ENCODE measurements at regions not wholly inside any gene's neighbourhood (a gene's known extent, or its start where the extent isn't known, plus 50 kb on each side); places are given as distances from the start of the nearest gene placed in this dataset.
A peak's percentile ranks its signal among the peaks of the same experiment; 100 is the strongest.

DNA sequence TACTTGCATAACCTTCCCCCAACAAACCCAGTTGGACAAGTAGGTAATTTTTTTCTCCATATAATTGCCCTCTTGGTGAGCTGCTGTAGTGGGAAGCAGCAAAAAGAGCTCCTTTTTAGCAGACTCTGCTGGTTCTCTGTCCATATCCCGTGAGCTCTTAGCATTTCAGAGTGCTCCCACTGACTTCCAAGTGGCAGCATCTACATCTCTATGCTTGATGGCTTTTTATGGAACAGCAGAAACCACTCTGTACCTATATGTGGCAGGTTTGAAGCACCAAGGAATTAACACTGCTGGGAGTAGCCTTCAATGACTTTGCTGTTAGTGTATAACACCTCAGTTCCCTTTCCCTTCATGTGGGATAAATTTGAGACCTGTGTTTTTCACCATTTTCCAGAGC lies 168.4 kb upstream of the NHS start:
- no peak for DNase-seq

GRCh38 chrX:17214962-17215361 lies 160.0 kb upstream of the NHS start:
- no peak for DNase-seq

DNA sequence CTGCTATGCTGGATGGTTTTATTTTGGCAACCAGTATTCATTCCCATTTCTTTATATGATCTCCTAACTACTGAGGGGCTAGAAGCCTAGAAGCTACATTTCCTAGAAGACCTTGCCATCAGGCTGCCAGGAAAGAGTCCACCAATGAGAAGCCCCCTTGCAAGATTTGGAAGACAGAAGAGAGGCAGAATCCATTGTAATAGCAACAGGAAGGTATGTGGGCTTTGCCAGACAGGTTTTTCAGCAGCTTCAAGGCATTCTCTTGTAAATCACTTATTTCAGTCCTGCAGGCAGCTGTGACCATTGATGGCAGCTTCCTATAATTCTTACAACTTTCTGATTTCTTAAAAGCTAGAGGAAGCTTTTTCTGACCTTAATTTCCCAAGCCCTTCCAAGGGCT lies 148.3 kb upstream of the NHS start:
- DNase-seq, result no peak

- no peak for DNase-seq
These were observed 137.9 kb upstream of the NHS start for GRCh38 chrX:17237146-17237545.

- peak in 23 of 56 donors; percentile 0 to 63 (median 1) for DNase-seq
These were observed 132.5 kb upstream of the NHS start for GRCh38 chrX:17242470-17242869.

DNA sequence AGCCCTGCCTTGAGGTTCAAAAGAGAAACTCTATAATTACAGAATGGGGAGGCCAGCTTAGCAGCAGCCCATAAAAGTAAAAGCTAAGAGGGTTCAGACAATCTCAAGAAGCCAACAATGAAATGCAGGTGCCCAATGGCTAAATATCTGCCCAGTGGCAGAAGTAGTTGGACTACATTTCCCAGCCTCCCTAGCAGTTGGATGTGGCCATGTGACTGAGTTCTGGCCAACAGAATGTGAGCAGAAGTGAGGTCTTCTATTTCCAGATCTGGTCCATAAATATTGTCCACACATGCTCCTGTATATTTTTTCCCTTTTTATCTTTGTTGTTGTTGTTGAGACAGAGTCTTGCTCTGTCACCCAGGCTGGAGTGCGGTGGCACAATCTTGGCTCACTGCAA lies 127.9 kb upstream of the NHS start:
- DNase-seq, result no peak

DNA sequence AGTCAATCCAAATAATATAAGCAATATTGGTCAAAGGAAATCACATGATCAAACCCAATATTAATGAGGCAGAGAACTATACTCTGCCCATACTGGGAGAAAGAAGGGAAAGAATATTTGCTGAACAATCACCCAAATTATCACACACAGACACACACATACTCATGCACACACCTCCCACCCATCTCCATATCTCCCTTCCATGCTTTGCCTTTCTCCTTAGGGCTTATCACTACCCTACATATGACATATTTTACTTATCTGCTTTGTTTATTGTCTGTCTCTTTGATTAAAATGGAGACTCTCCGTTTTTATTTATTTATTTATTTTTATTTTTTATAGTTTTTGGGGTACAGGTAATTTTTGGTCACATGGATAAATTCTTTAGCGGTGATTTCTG lies 112.9 kb upstream of the NHS start:
- DNase-seq, result no peak

GRCh38 chrX:17266136-17266535 lies 108.9 kb upstream of the NHS start:
- DNase-seq, result no peak

GRCh38 chrX:17278961-17279360 lies 96.0 kb upstream of the NHS start:
- DNase-seq, result no peak

GRCh38 chrX:17285983-17286382 lies 89.0 kb upstream of the NHS start:
- DNase-seq, result no peak

DNA sequence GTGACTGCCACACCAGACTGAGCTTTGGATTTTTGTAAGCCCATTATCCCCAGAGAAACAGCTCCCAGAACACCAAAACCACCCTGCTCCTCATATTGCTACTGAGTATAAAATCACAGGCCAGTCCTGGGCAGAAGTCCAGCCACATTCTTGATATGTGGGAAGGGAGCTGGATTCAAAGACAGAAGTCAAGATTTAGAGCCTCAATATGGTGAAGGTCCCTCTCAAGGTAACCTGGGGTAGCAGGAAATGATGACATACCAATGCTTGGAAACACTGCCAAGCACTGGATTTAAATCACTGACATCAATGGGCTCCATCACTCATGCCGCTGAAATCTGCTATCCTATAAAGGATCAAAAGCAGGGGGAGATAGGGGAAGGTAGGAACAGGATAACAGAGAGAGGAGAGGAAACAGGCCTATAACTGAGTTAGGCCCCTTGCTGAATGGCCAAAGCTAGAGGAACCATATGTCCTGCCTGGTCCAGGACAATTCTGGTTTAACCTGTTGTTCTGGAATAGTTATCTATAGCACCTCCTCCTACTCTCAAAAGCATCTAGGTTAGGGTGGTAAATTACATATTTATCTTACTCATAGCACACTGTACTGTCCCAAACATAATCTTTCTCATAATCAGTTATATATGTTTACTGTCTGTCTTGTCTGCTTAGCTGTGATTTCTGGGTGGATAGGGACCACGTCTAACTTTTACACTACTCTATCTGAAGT lies 83.7 kb upstream of the NHS start:
- DNase-seq, result no peak

- DNase-seq, result peak in 2 of 56 donors; percentile 0
These were observed 82.9 kb upstream of the NHS start for GRCh38 chrX:17292111-17292527.

- no peak for DNase-seq
These were observed 80.4 kb upstream of the NHS start for GRCh38 chrX:17294561-17294960.

DNA sequence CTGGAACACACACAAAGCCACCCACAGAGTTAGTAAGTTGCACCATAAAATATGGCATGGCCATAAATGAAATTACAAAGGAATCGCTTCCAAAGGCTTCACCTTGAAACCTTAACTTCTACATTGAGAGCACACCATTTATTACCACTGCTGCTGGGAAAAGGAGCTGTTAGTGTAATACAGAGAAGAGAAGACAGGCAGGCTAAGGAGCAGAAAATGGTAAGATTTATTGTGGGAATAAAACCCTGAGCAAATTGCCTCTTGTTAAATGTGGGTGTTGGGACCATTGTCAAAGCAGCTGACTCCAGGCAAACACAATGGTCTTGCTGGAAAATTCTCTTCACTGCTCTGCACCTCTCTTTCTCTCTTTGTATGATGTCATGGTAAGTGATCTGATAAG lies 79.2 kb upstream of the NHS start:
- no peak for DNase-seq

GRCh38 chrX:17298564-17298963 lies 76.4 kb upstream of the NHS start:
- no peak for DNase-seq

GRCh38 chrX:17299206-17299605 lies 75.8 kb upstream of the NHS start:
- DNase-seq, result no peak

DNA sequence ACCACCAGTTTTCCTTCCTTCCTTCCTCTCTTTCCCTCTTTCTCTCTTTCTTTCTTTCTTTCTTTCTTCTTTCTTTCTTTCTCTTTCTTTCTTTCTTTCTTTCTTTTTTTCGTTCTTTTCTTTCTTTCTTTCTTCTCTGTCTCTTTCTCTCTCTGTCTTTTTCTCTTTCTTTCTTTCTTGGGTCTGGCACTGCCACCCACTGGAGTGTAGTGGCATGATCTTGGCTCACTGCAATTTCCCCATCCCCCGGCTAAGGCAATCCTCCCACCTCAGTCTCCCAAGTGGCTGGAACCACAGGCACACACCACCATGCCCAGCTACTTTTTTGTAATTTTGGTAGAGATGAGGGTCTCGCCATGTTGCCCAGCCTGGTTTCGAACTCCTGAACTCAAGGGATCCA lies 51.6 kb upstream of the NHS start:
- no peak for DNase-seq
